ENCODE measurements at regions not wholly inside any gene's neighbourhood (a gene's known extent, or its start where the extent isn't known, plus 50 kb on each side); places are given as distances from the start of the nearest gene placed in this dataset.

DNA sequence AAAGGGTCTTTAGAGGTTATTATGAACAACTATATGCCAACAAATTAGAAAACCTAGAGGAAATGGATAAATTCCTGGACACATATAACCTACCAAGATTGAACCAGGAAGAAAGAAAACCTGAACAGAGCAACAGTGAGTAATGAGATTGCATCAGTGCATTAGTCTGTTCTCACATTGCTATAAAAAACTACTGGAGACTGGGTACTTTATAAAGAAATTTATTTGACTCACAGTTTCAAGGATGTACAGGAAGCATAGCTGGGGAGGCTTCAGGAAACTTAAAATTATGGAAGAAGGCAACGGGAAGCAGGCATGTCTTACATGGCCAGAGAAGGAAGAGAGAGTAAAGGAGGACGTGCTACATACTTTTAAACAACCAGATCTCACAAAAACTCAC lies 70.8 kb upstream of the GNAZ start:
- no peak for DNase-seq (ENCODE audit: low spot score)

DNA sequence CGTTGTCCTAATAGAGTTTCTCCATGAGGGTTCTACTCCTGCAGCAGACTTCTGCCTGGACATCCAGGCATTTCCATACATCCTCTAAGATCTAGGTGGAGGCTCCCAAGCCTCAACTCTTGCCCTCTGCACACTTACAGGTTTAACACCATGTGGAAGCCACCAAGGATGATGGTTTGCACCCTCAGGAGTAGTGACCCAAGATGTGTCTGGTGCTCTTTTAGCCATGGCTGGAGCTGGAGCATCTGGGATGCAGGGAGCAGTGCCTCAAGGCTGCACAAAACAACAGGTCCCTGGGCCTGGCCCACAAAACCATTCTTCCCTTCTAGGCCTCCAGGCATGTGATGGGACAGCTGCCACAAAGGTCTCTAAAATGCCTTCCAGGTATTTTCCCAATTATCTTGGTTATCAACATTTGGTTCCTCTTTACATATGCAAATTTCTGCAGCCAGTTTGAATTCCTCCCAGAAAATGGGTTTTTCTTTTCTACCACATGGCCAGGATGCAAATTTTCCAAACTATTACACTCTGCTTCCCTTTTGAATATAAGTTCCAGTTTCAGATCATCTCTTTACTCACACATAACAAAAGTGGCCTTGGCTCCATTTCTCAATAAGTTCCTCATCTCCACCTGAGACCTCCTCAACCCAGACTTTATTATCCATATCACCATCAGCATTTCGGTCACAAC lies 69.5 kb upstream of the GNAZ start:
- DNase-seq (ENCODE audit: low spot score), result no peak

DNA sequence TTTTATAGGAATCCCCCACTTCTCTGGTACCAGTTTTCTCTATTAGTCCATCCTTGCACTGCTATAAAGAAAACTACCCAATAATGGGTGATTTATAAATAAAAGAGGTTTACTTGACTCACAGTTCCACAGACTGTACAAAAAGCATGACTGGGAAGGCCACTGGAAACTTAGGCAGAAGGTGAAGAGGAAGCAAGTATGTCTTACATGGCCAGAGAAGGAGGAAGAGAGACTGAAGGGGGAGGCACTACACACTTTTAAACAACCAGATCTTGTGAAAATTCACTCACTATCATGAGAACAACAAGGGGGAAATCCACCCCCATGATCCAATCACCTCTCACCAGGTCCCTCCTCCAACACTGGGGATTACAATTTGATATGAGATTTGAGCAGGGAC lies 68.9 kb upstream of the GNAZ start:
- DNase-seq (ENCODE audit: low spot score), result no peak

DNA sequence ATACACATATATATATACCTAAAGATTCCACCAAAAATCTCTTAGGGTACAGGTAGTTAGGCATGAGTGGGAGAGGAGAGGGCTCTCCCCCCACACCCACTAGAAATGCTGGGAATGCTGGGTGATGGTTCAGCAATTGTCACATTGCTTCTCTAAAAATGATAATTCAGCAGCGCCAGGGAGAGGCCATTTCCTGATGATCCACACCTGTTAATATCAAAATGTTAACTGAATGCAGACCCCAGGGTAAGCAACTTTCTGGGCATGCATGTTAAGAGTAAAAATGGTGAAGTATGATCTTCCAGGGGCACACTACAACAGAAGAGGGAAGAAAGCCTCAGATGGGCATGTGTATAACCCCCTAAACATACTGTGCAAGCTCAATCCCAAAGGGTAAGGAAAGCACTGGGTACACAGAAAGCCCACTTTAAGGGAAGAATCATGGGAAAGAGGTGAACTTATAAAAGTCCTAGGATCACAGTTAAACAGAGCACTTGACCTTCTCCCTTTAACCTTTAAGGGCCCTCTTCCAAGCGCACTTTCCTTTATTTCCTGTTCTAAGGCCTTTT lies 67.6 kb upstream of the GNAZ start:
- DNase-seq (ENCODE audit: low spot score), result no peak

DNA sequence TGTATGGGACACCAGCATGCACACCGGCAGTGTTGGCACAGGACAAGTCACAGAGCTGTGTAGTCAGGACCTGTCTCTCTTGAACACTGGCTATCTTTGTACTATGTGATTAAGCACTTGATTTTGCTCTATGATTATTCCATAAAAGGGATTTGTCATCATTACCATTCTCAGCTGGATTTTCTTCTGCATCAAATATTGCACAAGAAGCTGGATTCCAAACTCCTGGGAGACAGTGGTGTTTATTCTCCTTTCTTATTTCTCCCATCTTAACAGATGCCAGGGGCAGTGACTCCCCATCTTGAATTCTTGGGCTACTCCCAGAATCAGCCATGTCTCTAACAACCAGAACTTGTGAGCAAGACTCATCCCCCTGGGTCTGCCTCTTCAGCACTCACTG lies 62.5 kb upstream of the GNAZ start:
- no peak for DNase-seq (ENCODE audit: low spot score)

DNA sequence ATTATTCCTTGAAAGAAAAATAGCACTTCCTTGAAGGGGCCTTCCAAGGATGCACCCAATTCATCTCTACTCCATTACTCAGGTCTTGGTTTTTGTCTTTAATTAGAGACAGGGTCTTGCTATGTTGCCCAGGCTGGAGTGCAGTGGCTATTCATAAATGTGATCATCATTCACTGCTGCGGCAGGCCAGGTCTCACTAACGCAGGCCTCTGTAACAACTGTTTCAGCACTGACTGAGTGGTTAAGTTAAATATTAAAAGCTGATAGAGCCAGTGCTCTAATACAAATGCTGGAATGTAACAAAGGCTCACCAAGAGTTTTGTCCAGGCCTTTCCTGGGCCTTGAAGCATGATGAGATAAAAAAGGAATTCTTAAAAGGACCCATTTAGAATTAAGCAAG lies 61.4 kb upstream of the GNAZ start:
- DNase-seq (ENCODE audit: low spot score), result no peak
